ENCODE measurements at regions not wholly inside any gene's neighbourhood (a gene's known extent, or its start where the extent isn't known, plus 50 kb on each side); places are given as distances from the start of the nearest gene placed in this dataset.
"Not testable (repeated sequence)": the region's sequence is repeated elsewhere in the genome, so short reads cannot be mapped to it uniquely, and the experiment has no call there.

- not testable (repeated sequence) for DNase-seq (ENCODE audit: low read depth, low spot score)
Observed at GRCh38 chr13:86253497-86253896, 454.3 kb upstream of the SLITRK6 start.

DNA sequence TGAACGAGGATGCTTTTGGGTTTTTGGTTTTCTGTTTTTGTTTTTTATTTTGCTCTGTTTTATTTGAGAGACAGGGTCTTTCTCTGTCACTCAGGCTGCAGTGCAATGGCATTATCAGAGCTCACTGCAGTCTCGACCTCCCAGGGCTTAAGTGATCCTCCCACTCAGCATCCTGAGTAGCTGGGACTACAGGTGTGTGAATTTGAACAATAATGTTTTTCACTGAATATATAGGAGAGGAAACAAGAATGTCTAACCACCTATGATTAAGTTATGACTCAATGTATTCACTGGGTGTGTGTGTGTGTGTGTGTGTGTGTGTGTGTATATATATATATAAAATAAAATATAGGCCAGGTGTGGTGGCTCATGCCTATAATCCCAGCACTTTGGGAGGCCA, 456.6 kb upstream of the SLITRK6 start:
- DNase-seq (ENCODE audit: low read depth, low spot score) = not testable (repeated sequence)

DNA sequence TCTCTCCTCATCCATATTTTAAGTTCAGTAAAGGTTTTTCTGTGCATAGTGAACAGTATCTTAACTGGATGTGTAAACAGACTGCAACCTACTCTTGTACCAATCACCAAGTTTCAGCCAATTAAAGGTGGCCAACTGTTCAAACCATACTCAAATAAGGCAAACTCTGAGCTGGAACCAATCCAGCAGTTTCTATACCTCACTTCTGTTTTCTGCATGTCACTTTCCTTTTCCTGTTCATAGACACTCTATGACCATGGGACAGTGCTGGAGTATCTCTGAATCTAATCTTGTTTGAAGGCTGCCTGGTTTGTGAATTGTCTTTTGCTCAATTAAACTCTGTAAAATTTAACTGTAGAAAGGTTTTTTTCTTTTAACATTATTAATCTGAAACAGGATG, 470.3 kb upstream of the SLITRK6 start:
- no peak for DNase-seq (ENCODE audit: low read depth, low spot score)

DNA sequence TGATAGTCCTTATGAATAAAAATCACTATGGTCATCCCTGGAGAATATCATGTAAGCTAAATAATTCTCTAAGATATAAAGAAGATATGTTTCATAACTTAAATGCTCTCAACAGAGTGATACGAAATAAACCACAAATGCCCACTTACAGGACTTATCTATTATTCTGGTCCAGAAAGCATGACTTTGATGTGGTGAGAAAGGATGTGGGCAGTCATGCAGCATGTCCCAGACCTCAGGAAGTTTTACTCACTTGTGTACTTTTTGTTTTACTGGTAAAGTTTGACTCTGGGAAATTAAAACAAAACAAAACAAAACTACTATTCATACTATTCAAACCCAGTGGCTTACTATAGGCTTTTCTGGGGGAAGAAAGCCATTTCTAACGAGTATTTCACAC, 483.2 kb upstream of the SLITRK6 start:
- DNase-seq (ENCODE audit: low read depth, low spot score) = no peak

DNA sequence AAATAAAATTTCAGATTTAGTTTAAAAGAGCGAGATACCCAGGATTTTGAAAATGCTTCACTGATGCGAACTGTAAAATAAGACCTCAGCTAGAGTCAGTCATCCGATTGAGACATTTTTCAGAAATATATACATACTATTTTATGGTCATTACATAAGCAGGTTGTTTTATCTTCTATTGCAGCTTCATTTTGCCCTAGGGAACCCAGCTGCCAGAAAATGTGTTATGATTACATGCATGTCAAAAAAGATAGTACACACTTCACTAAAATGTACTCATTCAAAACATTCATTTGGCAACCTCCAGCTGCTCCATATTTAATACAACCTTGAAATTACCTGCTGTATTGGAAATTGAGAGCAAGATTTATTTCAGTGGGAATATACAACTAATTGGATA, 483.8 kb upstream of the SLITRK6 start:
- no peak for DNase-seq (ENCODE audit: low read depth, low spot score)

GRCh38 chr13:86298725-86299124, 499.5 kb upstream of the SLITRK6 start:
- DNase-seq (ENCODE audit: low read depth, low spot score) = no peak

DNA sequence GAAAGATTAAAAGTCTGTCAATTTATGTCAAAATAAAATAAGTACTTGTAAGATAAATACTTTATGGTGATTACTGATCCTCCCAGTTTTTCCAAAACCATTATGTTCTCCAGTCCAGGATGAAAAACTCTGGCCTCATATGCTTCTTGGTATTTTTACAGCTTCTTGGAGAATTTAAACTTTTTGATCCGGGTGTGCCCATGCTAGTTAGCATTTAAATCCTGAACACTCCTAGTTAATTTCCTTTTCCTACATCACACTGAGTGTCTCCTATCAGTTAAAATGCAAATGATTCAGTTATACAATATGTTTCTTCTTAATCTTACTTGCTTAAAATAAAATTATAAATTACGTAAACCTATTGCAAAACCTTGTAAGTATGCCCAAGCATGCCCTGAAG, 499.9 kb upstream of the SLITRK6 start:
- DNase-seq (ENCODE audit: low read depth, low spot score) = no peak

DNA sequence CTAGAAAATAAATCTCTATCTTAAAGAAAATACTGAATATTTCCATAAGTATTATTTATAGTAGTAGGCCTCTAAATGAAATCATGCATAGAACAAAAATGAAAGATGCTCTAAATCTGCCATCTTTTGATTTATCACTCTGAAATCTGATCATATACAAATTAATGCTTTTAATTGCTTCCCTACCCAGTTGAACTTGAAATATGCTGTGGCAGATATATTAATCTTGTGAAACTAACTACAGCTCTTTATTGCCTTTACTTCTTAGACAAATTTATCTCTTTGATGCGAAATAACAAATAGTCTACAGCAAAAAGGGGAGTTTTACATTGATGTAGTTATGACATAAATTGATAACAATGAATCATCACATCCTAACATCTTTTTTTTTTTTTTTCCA, 510.7 kb upstream of the SLITRK6 start:
- DNase-seq (ENCODE audit: low read depth, low spot score) = no peak

DNA sequence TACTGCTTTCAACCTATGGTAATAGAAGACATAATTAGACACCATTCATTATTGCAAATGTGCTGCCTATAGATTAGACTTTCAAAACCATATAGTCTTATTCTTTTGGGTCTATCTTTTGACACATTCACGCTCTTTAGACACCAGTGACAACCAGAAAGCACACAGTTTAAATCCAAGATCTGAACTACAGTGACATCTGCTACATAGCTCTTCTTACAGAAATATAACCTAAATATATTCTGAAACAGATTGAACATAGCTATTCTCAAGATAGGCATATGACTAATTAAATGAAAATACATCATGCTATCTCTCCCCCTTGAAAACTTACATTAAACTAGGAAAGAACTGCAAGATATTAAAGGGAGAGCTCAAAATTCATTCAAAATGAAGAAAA, 514.2 kb upstream of the SLITRK6 start:
- DNase-seq (ENCODE audit: low read depth, low spot score) = no peak

- no peak for DNase-seq (ENCODE audit: low read depth, low spot score)
Observed at GRCh38 chr13:86318450-86318849, 519.2 kb upstream of the SLITRK6 start.

DNA sequence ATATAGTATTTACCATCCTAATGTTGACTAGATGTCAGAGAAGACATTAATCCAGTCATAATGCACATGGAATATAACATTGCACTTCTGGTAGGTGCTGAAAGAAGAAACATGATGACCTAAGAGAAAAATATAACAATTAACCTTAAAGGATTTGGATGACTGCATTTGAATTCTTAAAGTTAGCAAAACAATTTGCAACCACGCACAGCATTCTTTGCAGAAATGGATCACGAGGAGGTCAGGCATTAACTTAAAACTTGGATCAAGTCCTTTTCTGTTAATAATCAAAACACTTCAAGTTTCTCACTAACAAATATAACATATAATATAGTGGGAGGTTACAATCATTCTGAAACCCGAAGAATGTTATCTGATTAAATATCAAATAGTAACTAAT, 525.0 kb upstream of the SLITRK6 start:
- DNase-seq (ENCODE audit: low read depth, low spot score) = no peak

DNA sequence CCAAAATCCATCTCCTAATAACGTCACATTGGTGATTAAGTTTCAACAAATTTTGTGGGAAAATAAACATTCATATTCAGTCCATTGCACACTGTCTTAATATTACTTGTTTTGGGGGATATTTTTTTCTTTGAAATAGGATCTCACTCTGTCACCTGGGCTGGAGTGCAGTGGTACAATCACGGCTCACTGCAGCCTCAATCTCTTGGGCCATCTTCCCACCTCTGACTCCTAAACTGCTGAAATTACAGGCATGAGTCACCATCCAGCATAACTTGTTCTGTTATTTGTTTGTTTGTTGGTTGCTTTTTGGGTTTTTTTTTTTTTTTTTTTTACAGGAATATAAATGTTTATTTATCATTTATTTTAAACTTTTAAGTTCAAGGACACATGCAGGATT, 556.1 kb upstream of the SLITRK6 start:
- DNase-seq (ENCODE audit: low read depth, low spot score) = no peak

- no peak for DNase-seq (ENCODE audit: low read depth, low spot score)
Observed at GRCh38 chr13:86357106-86357505, 557.9 kb upstream of the SLITRK6 start.

- DNase-seq (ENCODE audit: low read depth, low spot score) = not testable (repeated sequence)
Observed at GRCh38 chr13:86363749-86364148, 564.5 kb upstream of the SLITRK6 start.

- no peak for DNase-seq (ENCODE audit: low read depth, low spot score)
Observed at GRCh38 chr13:86368924-86369323, 569.7 kb upstream of the SLITRK6 start.

- DNase-seq (ENCODE audit: low read depth, low spot score) = no peak
Observed at GRCh38 chr13:86377451-86377850, 578.2 kb upstream of the SLITRK6 start.

DNA sequence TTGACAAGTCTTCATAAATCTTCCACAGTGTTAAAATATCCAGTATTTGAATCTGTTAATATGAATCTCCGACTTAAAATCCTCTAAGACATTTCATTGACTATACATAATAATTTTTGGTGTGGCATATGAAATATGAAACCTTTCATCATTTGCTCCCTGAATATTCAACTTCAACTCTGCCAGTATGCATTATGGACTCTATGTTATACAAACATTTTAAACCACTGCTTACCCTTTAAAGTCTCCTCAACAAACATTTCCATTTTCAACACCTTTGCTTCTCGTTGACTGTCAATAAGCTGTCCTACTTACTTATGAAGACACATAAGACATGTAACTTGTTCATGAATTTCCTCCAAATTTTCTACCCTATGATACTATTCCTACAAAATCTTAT, 579.4 kb upstream of the SLITRK6 start:
- no peak for DNase-seq (ENCODE audit: low read depth, low spot score)

DNA sequence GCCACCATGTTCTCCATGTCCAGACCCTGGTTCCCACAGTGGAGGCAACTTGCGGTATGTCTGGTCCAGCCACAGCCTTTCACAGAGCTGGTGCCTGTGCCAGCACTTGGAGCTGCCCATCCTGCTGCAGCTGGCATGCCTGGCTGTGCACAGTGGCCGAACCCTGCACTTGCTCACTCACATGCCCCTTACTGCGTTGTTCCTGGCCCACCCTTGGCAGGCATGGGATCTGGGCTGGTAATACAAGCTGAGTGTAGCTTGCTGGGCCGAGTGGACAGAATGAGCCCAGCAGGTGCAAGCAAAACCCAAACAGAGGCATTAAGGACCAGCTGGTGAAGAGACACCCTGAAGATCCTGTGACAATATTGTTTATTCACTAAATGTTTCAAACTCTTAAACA, 583.9 kb upstream of the SLITRK6 start:
- DNase-seq (ENCODE audit: low read depth, low spot score) = no peak

DNA sequence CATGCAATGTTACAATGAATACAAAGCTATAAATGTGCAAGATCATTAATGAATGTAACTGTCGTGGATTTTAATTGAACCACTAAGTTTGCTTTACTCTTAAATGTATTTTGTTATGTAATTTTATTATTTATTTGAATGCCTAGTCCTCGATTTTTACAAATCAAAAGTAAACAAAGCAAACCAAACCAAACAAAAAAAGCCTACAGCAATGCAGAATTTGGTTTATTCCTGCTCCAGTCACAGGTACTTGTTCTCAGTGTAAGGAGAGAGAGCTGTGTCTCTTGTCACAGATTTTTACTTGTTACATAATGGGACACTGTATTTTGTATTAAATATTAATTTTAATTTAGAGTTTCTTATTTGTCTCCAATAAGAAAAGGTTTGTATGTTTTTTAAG, 584.3 kb upstream of the SLITRK6 start:
- no peak for DNase-seq (ENCODE audit: low read depth, low spot score)

GRCh38 chr13:86397635-86398034, 598.4 kb upstream of the SLITRK6 start:
- DNase-seq (ENCODE audit: low read depth, low spot score) = no peak

DNA sequence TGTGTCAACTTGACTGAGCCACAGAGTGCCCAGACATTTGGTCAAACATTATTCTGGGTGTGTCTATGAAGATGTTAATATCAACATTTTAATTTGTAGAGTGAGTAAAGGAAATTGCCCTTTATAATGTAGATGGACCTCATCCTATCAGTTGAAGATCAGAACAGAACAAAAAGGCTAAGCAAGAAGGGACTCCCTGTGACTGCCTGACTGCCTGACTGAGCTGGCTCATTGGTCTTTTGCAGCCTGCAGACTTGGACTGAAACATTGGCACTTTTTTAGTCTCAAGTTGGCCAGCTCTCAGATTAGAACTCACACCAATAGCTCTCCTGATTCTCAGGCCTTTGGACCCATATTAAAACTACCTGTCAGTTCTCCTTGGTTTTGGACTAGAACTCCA, 600.4 kb upstream of the SLITRK6 start:
- DNase-seq (ENCODE audit: low read depth, low spot score) = no peak

DNA sequence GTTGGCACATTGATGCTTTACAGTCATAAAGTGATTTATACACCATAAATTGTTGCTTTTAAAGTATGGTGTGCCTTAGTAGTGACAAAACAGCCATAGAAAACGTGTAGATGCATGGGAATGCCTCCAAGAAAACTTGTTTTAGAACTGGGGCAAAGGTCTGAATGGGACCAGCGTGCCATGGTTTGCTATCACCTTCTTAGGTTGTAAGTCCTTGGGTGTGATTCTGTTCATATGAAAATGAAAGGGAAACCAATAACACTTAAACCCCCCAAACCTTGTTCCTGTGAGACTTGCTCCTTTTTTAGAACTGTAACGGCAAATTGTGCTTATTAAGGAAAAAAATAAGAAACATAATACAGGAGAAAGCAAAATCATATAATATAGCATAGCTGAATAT, 603.3 kb upstream of the SLITRK6 start:
- DNase-seq (ENCODE audit: low read depth, low spot score) = no peak

DNA sequence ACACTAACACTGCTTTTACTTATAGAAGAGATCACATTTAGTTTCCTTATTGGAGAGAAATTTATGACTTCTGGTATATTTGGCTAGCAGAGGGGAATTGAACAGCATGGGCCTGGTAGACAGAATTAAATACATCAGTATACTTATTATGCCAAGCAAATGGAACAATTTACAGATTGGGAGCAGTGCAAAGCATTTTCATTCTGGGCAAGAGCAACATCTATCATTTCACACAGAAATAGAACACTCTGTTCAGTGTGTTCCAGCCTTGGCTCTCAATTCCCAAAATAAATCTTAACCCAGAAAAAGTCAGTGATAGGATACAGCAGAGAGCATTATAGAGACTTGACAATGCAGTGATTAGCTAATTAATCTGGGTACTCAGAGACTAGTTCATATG, 604.0 kb upstream of the SLITRK6 start:
- no peak for DNase-seq (ENCODE audit: low read depth, low spot score)

- DNase-seq (ENCODE audit: low read depth, low spot score) = no peak
Observed at GRCh38 chr13:86409466-86410241, 610.4 kb upstream of the SLITRK6 start.

Data from smooth muscle cell of the brain vasculature (primary cell).